WTC11 (cell line): ENCODE measurements at regions not wholly inside any gene's neighbourhood (a gene's known extent, or its start where the extent isn't known, plus 50 kb on each side); places are given as distances from the start of the nearest gene placed in this dataset.

ENCODE experiments used
- ETV6 ChIP-seq: sonication (generic); formaldehyde crosslinking; IDR thresholded peaks from 2 replicates; pipeline ENCODE4 v1.8.1; 2022; ENCODE audit warnings: mild to moderate bottlenecking, missing genetic modification reagents
- TF ChIP-seq, protein P1 (sequence below): fragments of 200-600 bp; IDR thresholded peaks from 2 replicates; pipeline ENCODE4 v1.8.0; 2022; ENCODE audit warnings: antibody characterized with exemption
- TF ChIP-seq, protein P2 (sequence below): sonication (generic); formaldehyde crosslinking; IDR thresholded peaks from 2 replicates; pipeline ENCODE4 v1.8.1; 2023; ENCODE audit warnings: mild to moderate bottlenecking, missing genetic modification reagents

GRCh38 chr9:14532456-14533115, 160.6 kb downstream of the ZDHHC21 start:
- TF ChIP-seq, protein P1, sequence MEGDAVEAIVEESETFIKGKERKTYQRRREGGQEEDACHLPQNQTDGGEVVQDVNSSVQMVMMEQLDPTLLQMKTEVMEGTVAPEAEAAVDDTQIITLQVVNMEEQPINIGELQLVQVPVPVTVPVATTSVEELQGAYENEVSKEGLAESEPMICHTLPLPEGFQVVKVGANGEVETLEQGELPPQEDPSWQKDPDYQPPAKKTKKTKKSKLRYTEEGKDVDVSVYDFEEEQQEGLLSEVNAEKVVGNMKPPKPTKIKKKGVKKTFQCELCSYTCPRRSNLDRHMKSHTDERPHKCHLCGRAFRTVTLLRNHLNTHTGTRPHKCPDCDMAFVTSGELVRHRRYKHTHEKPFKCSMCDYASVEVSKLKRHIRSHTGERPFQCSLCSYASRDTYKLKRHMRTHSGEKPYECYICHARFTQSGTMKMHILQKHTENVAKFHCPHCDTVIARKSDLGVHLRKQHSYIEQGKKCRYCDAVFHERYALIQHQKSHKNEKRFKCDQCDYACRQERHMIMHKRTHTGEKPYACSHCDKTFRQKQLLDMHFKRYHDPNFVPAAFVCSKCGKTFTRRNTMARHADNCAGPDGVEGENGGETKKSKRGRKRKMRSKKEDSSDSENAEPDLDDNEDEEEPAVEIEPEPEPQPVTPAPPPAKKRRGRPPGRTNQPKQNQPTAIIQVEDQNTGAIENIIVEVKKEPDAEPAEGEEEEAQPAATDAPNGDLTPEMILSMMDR = no peak
- TF ChIP-seq ETV6 = no peak
- TF ChIP-seq, protein P2, sequence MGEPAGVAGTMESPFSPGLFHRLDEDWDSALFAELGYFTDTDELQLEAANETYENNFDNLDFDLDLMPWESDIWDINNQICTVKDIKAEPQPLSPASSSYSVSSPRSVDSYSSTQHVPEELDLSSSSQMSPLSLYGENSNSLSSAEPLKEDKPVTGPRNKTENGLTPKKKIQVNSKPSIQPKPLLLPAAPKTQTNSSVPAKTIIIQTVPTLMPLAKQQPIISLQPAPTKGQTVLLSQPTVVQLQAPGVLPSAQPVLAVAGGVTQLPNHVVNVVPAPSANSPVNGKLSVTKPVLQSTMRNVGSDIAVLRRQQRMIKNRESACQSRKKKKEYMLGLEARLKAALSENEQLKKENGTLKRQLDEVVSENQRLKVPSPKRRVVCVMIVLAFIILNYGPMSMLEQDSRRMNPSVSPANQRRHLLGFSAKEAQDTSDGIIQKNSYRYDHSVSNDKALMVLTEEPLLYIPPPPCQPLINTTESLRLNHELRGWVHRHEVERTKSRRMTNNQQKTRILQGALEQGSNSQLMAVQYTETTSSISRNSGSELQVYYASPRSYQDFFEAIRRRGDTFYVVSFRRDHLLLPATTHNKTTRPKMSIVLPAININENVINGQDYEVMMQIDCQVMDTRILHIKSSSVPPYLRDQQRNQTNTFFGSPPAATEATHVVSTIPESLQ = no peak
